Keratinocyte (primary cell): ENCODE measurements at regions not wholly inside any gene's neighbourhood (a gene's known extent, or its start where the extent isn't known, plus 50 kb on each side); places are given as distances from the start of the nearest gene placed in this dataset.

Experiments used
- DNase-seq: peaks from one replicate; pipeline ENCODE4 v3.0.0-alpha.2; 2011; ENCODE audit warnings: low read depth, missing footprints, low spot score
- FAIRE-seq: peaks from 2 replicates; lab custom pipeline; 2011; peaks lifted over from hg19 to GRCh38; lab: Jason Lieb, UNC
- H2AFZ ChIP-seq: 2 replicates; pipeline ENCODE4 v1.6.0; 2012; ENCODE audit warnings: low read length, control low read depth, inconsistent platforms; ENCODE audit not compliant: control insufficient read depth
- H3K27ac ChIP-seq: 2 replicates; pipeline ENCODE4 v1.5.1; 2011; ENCODE audit warnings: low read length; ENCODE audit not compliant: control insufficient read depth, insufficient read depth
- H3K27me3 ChIP-seq: 3 replicates; pipeline ENCODE4 v1.6.0; 2011; ENCODE audit warnings: low read length; ENCODE audit not compliant: control insufficient read depth, insufficient read depth; ENCODE audit errors: extremely low read depth
- H3K36me3 ChIP-seq, 2 experiments: 2 replicates in 1 of 2; 3 replicates in 1 of 2; pipeline ENCODE4 v1.5.1; 2011; ENCODE audit warnings: low read length in 2 of 2, mild to moderate bottlenecking in 1 of 2; ENCODE audit not compliant: control insufficient read depth in 2 of 2, insufficient read depth in 2 of 2; ENCODE audit errors: extremely low read depth in 1 of 2
- H3K4me1 ChIP-seq: 3 replicates; pipeline ENCODE4 v1.5.1; 2011; ENCODE audit warnings: low read length; ENCODE audit not compliant: control insufficient read depth, insufficient read depth; ENCODE audit errors: extremely low read depth
- H3K4me2 ChIP-seq: 3 replicates; pipeline ENCODE4 v1.6.0; 2011; ENCODE audit warnings: low read depth, low read length; ENCODE audit not compliant: control insufficient read depth, insufficient read depth; ENCODE audit errors: extremely low read depth
- H3K4me3 ChIP-seq, 3 experiments: fragments of 200-600 bp in 1 of 3; sonication (generic) in 1 of 3; 2 replicates in 2 of 3; 3 replicates in 1 of 3; pipeline ENCODE4 v1.5.1; 2011 to 2016; ENCODE audit warnings: low read length in 3 of 3, mild to moderate bottlenecking in 3 of 3, control low read depth in 2 of 3, inconsistent platforms in 1 of 3, low read depth in 1 of 3, mixed read lengths in 1 of 3, mixed run types in 1 of 3, moderate library complexity in 1 of 3; ENCODE audit not compliant: control insufficient read depth in 2 of 3, insufficient read depth in 2 of 3; ENCODE audit errors: extremely low read depth in 1 of 3
- H3K79me2 ChIP-seq: 2 replicates; pipeline ENCODE4 v1.6.0; 2012; ENCODE audit warnings: low read length; ENCODE audit not compliant: control insufficient read depth, insufficient read depth
- H3K9ac ChIP-seq: 3 replicates; pipeline ENCODE4 v1.6.0; 2011; ENCODE audit warnings: low read length; ENCODE audit not compliant: control insufficient read depth, insufficient read depth; ENCODE audit errors: extremely low read depth
- H3K9me1 ChIP-seq: 3 replicates; pipeline ENCODE4 v1.6.0; 2011; ENCODE audit warnings: low read length; ENCODE audit not compliant: control insufficient read depth, insufficient read depth; ENCODE audit errors: extremely low read depth
- H3K9me3 ChIP-seq: 2 replicates; pipeline ENCODE4 v1.5.1; 2012; ENCODE audit warnings: low read depth, low read length; ENCODE audit not compliant: control insufficient read depth
- H4K20me1 ChIP-seq: 3 replicates; pipeline ENCODE4 v1.6.0; 2011; ENCODE audit warnings: low read length; ENCODE audit not compliant: control insufficient read depth, insufficient read depth; ENCODE audit errors: extremely low read depth
- CTCF ChIP-seq, 3 experiments: IDR thresholded peaks in 1 of 3; conservative IDR thresholded peaks in 1 of 3; optimal IDR thresholded peaks in 1 of 3; 2 replicates in 2 of 3; 3 replicates in 1 of 3; pipeline versions ENCODE3 to v1.5.1; 2011; ENCODE audit warnings: low read length in 3 of 3, mild to moderate bottlenecking in 3 of 3, moderate library complexity in 2 of 3, control low read depth in 1 of 3, inconsistent platforms in 1 of 3; ENCODE audit not compliant: insufficient read depth in 2 of 3; ENCODE audit errors: extremely low read depth in 1 of 3
- EZH2 ChIP-seq: IDR thresholded peaks from one replicate; pipeline ENCODE4 v1.6.1; 2012; ENCODE audit warnings: inconsistent platforms, mild to moderate bottlenecking, low read length, moderate library complexity
- dilution Hi-C: fragments of 300-500 bp; cut with MboI; formaldehyde crosslinking; loops from one replicate; pipeline ENCODE4 v1.7.0; 2020; ENCODE audit warnings: low sequenced_read_pairs; ENCODE audit not compliant: extremely low pct_ligation_motif_present

GRCh38 chr1:10892138-10893065, 96.0 kb upstream of the CASZ1 start:
- H4K20me1 ChIP-seq, result no peaks in the 10 kb centered on the region
- H3K4me1 ChIP-seq, result peaks cover 18% of the 10 kb centered on the region
- no peaks in the 10 kb centered on the region for H3K27me3 ChIP-seq
- dilution Hi-C loops, result no loop called here
- H3K9me1 ChIP-seq, result no peaks in the 10 kb centered on the region
- H3K79me2 ChIP-seq, result no peaks in the 10 kb centered on the region
- H2AFZ ChIP-seq, result no peak overlapping the region
- no peak overlapping the region for H3K9ac ChIP-seq
- no peaks in the 10 kb centered on the region for H3K9me3 ChIP-seq
- H3K4me3 ChIP-seq, result no peak overlapping the region
- no peak overlapping the region for H3K27ac ChIP-seq
- TF ChIP-seq CTCF (optimal IDR thresholded peaks at IDR 0.05 in 1 of 3, IDR thresholded peaks at IDR 0.05 in 1 of 3, conservative IDR thresholded peaks at IDR 0.05 in 1 of 3; ENCODE audit: extremely low read depth in 1 of 3, insufficient read depth in 2 of 3, low read length in 3 of 3) (no peak), EZH2 (no peak)
- no peaks in the 10 kb centered on the region for H3K36me3 ChIP-seq
- H3K4me2 ChIP-seq, result no peak overlapping the region
- DNase-seq, result no peak
- no peak for FAIRE-seq

GRCh38 chr1:10895621-10896020, 99.2 kb upstream of the CASZ1 start:
- no peaks in the 10 kb centered on the region for H3K9me3 ChIP-seq
- no peaks in the 10 kb centered on the region for H4K20me1 ChIP-seq
- no peaks in the 10 kb centered on the region for H3K9me1 ChIP-seq
- no peak overlapping the region for H3K4me2 ChIP-seq
- H3K27ac ChIP-seq, result no peak overlapping the region
- H3K4me1 ChIP-seq, result peaks cover 41% of the 10 kb centered on the region
- no peaks in the 10 kb centered on the region for H3K27me3 ChIP-seq
- TF ChIP-seq CTCF (optimal IDR thresholded peaks at IDR 0.05 in 1 of 3, IDR thresholded peaks at IDR 0.05 in 1 of 3, conservative IDR thresholded peaks at IDR 0.05 in 1 of 3; ENCODE audit: extremely low read depth in 1 of 3, insufficient read depth in 2 of 3, low read length in 3 of 3) (no peak), EZH2 (no peak)
- no peaks in the 10 kb centered on the region for H3K36me3 ChIP-seq
- no peaks in the 10 kb centered on the region for H3K79me2 ChIP-seq
- H3K9ac ChIP-seq, result no peak overlapping the region
- FAIRE-seq (no peak), DNase-seq (no peak)
- no peak overlapping the region for H2AFZ ChIP-seq
- dilution Hi-C loops, result no loop called here
- H3K4me3 ChIP-seq, result no peak overlapping the region
